ENCODE measurements at regions not wholly inside any gene's neighbourhood (a gene's known extent, or its start where the extent isn't known, plus 50 kb on each side); places are given as distances from the start of the nearest gene placed in this dataset.

DNA sequence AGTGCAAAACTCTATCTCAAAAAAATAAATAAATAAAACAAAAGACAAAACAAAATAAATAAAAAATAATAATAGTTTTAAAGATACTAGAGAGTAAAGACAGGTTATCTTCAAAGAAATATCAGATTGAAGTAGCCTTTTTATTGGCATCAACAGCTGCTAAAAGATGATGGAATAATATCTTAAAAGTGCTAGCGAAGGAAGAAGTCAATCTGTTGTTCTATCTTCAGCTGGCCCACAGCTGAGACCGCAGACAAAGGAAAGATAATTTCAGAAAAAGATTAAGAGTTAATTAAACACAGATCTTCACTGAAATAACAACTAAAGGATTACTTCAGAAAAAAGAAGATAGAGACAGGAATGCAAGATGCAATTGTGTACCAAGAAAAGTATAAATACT, 130.2 kb upstream of the PKDCC start (continued):
- TF ChIP-seq PBX3 (IDR thresholded peaks at IDR 0.05; ENCODE audit: insufficient replicate concordance, low read depth, low read length) (no peak), SMARCA5 (IDR thresholded peaks at IDR 0.05) (no peak)

DNA sequence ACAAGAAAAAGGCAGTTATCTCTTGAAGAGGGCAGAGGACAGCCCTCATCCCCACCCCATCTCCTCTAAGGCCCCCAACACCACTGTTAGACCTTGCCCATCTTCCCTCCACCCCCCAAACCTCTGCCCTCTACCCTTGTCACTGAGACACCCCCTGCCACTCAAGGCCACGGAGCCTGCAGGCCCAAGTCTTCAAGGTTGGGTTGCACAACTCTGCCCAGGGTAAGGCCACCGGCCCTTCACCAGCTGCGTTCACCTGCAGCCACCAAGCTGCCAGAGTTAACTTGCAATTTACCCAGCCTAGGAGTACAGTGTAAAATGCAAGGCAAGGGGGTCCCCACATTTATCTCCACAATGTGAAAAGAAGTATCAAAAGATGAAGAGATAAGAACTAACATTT, 128.7 kb upstream of the PKDCC start:
- no peaks in the 10 kb centered on the region for H3K79me2 ChIP-seq (ENCODE audit: control insufficient read depth, insufficient read depth, low read length)
- 77% methylated on average over 3 of the region's 3 CpGs for WGBS (ENCODE audit: insufficient coverage, insufficient replicate concordance, low lambda C conversion rate, missing lambda C conversion rate)
- RAD21 ChIA-PET (ENCODE audit: unreplicated experiment): no interaction called here
- POLR2A ChIA-PET: no interaction called here
- H3K4me1 ChIP-seq (ENCODE audit: control insufficient read depth, insufficient read depth, low read length): no peaks in the 10 kb centered on the region
- CTCF ChIA-PET: no interaction called here
- ATAC-seq (no peak), FAIRE-seq (no peak), DNase-seq (ENCODE audit: low read depth, low spot score) (no peak)
- no peak overlapping the region for H2AFZ ChIP-seq (ENCODE audit: control insufficient read depth, low read depth, low read length)
- in situ Hi-C loops (cut with MboI): no loop called here
- SMC1A ChIA-PET (ENCODE audit: uncharacterized antibody, unreplicated experiment): no interaction called here
- H3K27ac ChIP-seq (ENCODE audit: control insufficient read depth, insufficient read depth): no peak overlapping the region
- no peaks in the 10 kb centered on the region for H3K36me3 ChIP-seq (ENCODE audit: control insufficient read depth in 2 of 2, insufficient read depth in 2 of 2, low read length in 1 of 2)
- H3K4me3 ChIP-seq: no peak overlapping the region
- intact Hi-C loops (cut with micrococcal nuclease; ENCODE audit: unreplicated experiment): no loop called here
- no peaks in the 10 kb centered on the region for H4K20me1 ChIP-seq (ENCODE audit: control insufficient read depth, insufficient read depth)
- BruUV-seq (replicated peaks): no TSS peak
- no peak overlapping the region for H3K9ac ChIP-seq (ENCODE audit: control insufficient read depth, insufficient read depth, low read length)
- no peak overlapping the region for H3K4me2 ChIP-seq (ENCODE audit: control insufficient read depth, insufficient read depth)
- H3K9me3 ChIP-seq (replicated peaks; ENCODE audit: control insufficient read depth, insufficient read depth, low read length): no peaks in the 10 kb centered on the region; the same call in 2 of the 3 replicates
- no peaks in the 10 kb centered on the region for H3K27me3 ChIP-seq (replicated peaks in 1 of 2; ENCODE audit: control insufficient read depth in 2 of 2, insufficient read depth in 2 of 2, low read length in 1 of 2)
- no peak for TF ChIP-seq STAT3 (IDR thresholded peaks at IDR 0.05; ENCODE audit: low read depth, low read length)
- no peak for TF ChIP-seq CEBPB (IDR thresholded peaks at IDR 0.05; ENCODE audit: borderline replicate concordance in 1 of 2, low read depth in 2 of 2, low read length in 2 of 2)
- TF ChIP-seq, protein P1, sequence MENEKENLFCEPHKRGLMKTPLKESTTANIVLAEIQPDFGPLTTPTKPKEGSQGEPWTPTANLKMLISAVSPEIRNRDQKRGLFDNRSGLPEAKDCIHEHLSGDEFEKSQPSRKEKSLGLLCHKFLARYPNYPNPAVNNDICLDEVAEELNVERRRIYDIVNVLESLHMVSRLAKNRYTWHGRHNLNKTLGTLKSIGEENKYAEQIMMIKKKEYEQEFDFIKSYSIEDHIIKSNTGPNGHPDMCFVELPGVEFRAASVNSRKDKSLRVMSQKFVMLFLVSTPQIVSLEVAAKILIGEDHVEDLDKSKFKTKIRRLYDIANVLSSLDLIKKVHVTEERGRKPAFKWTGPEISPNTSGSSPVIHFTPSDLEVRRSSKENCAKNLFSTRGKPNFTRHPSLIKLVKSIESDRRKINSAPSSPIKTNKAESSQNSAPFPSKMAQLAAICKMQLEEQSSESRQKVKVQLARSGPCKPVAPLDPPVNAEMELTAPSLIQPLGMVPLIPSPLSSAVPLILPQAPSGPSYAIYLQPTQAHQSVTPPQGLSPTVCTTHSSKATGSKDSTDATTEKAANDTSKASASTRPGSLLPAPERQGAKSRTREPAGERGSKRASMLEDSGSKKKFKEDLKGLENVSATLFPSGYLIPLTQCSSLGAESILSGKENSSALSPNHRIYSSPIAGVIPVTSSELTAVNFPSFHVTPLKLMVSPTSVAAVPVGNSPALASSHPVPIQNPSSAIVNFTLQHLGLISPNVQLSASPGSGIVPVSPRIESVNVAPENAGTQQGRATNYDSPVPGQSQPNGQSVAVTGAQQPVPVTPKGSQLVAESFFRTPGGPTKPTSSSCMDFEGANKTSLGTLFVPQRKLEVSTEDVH (IDR thresholded peaks at IDR 0.05; ENCODE audit: low read depth, partially characterized antibody): no peak
- TF ChIP-seq ZNF384 (IDR thresholded peaks at IDR 0.05; ENCODE audit: borderline replicate concordance, low read depth, low read length): no peak
- TF ChIP-seq CUX1 (IDR thresholded peaks at IDR 0.05; ENCODE audit: insufficient replicate concordance, low read depth, low read length): no peak
- no peak for TF ChIP-seq ZZZ3 (IDR thresholded peaks at IDR 0.05; ENCODE audit: control insufficient read depth, insufficient read length, low read depth)
- no peak for TF ChIP-seq ATF2 (IDR thresholded peaks at IDR 0.05; ENCODE audit: low read length)
- TF ChIP-seq WRNIP1 (IDR thresholded peaks at IDR 0.05; ENCODE audit: borderline replicate concordance, low read depth, low read length): no peak

Measured in GM12878 (cell line).